ENCODE measurements at regions not wholly inside any gene's neighbourhood (a gene's known extent, or its start where the extent isn't known, plus 50 kb on each side); places are given as distances from the start of the nearest gene placed in this dataset.

GRCh38 chr5:171709930-171710329, 75.7 kb upstream of the SMIM23 start:
- TF ChIP-seq EZH2phosphoT487 (conservative IDR thresholded peaks at IDR 0.05; ENCODE audit: low read length): no peak
- TF ChIP-seq, protein P1, sequence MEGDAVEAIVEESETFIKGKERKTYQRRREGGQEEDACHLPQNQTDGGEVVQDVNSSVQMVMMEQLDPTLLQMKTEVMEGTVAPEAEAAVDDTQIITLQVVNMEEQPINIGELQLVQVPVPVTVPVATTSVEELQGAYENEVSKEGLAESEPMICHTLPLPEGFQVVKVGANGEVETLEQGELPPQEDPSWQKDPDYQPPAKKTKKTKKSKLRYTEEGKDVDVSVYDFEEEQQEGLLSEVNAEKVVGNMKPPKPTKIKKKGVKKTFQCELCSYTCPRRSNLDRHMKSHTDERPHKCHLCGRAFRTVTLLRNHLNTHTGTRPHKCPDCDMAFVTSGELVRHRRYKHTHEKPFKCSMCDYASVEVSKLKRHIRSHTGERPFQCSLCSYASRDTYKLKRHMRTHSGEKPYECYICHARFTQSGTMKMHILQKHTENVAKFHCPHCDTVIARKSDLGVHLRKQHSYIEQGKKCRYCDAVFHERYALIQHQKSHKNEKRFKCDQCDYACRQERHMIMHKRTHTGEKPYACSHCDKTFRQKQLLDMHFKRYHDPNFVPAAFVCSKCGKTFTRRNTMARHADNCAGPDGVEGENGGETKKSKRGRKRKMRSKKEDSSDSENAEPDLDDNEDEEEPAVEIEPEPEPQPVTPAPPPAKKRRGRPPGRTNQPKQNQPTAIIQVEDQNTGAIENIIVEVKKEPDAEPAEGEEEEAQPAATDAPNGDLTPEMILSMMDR (IDR thresholded peaks at IDR 0.05; ENCODE audit: insufficient read depth, low read length, poor library complexity, severe bottlenecking): no peak

GRCh38 chr5:171710451-171711024, 75.1 kb upstream of the SMIM23 start:
- Histone ChIP-seq H3K27ac (ENCODE audit: low read depth, low read length) (no peak overlapping the region), H3K4me2 (ENCODE audit: low read depth, low read length, poor library complexity, severe bottlenecking) (no peak overlapping the region), H2AFZ (ENCODE audit: low read depth, low read length, severe bottlenecking) (no peak overlapping the region), H3K4me3 (ENCODE audit: insufficient read depth, low read length, poor library complexity, severe bottlenecking) (no peak overlapping the region), H4K20me1 (ENCODE audit: low read depth, low read length) (no peaks in the 10 kb centered on the region), H3F3A (ENCODE audit: insufficient read depth) (no peaks in the 10 kb centered on the region), H3K9me3 (ENCODE audit: insufficient read depth, low read length) (no peaks in the 10 kb centered on the region), H3K36me3 (ENCODE audit: low read length) (no peaks in the 10 kb centered on the region), H3K9ac (ENCODE audit: low read length) (no peak overlapping the region), H3K27me3 (ENCODE audit: low read length) (no peaks in the 10 kb centered on the region), H3K9me2 (replicated peaks; ENCODE audit: insufficient read depth, low read length) (no peaks in the 10 kb centered on the region), H3K79me2 (ENCODE audit: insufficient read depth, low read length) (no peaks in the 10 kb centered on the region)
- TF ChIP-seq, protein P1 (IDR thresholded peaks at IDR 0.05; ENCODE audit: insufficient read depth, low read length, poor library complexity, severe bottlenecking): no peak
- no peak for TF ChIP-seq EZH2phosphoT487 (conservative IDR thresholded peaks at IDR 0.05; ENCODE audit: low read length)

More at GRCh38 chr5:171709930-171710329, 75.7 kb upstream of the SMIM23 start:
- no peaks in the 10 kb centered on the region for H3K9me3 ChIP-seq (ENCODE audit: insufficient read depth, low read length)
- no peaks in the 10 kb centered on the region for H3K9me2 ChIP-seq (replicated peaks; ENCODE audit: insufficient read depth, low read length)
- no peak overlapping the region for H3K4me2 ChIP-seq (ENCODE audit: low read depth, low read length, poor library complexity, severe bottlenecking)
- no peaks in the 10 kb centered on the region for H4K20me1 ChIP-seq (ENCODE audit: low read depth, low read length)
- H3K27ac ChIP-seq (ENCODE audit: low read depth, low read length): no peak overlapping the region
- no peaks in the 10 kb centered on the region for H3F3A ChIP-seq (ENCODE audit: insufficient read depth)
- H3K4me3 ChIP-seq (ENCODE audit: insufficient read depth, low read length, poor library complexity, severe bottlenecking): no peak overlapping the region
- H3K9ac ChIP-seq (ENCODE audit: low read length): no peak overlapping the region
- no peaks in the 10 kb centered on the region for H3K79me2 ChIP-seq (ENCODE audit: insufficient read depth, low read length)
- no peak overlapping the region for H2AFZ ChIP-seq (ENCODE audit: low read depth, low read length, severe bottlenecking)
- H3K27me3 ChIP-seq (ENCODE audit: low read length): no peaks in the 10 kb centered on the region
- H3K36me3 ChIP-seq (ENCODE audit: low read length): no peaks in the 10 kb centered on the region

GRCh38 chr5:171711571-171711970, 74.0 kb upstream of the SMIM23 start:
- H3F3A ChIP-seq (ENCODE audit: insufficient read depth): no peaks in the 10 kb centered on the region
- no peaks in the 10 kb centered on the region for H3K9me3 ChIP-seq (ENCODE audit: insufficient read depth, low read length)
- no peaks in the 10 kb centered on the region for H4K20me1 ChIP-seq (ENCODE audit: low read depth, low read length)
- H3K79me2 ChIP-seq (ENCODE audit: insufficient read depth, low read length): no peaks in the 10 kb centered on the region
- no peaks in the 10 kb centered on the region for H3K27me3 ChIP-seq (ENCODE audit: low read length)
- no peak overlapping the region for H2AFZ ChIP-seq (ENCODE audit: low read depth, low read length, severe bottlenecking)
- TF ChIP-seq EZH2phosphoT487 (conservative IDR thresholded peaks at IDR 0.05; ENCODE audit: low read length): no peak
- TF ChIP-seq, protein P1 (IDR thresholded peaks at IDR 0.05; ENCODE audit: insufficient read depth, low read length, poor library complexity, severe bottlenecking): no peak
- H3K9ac ChIP-seq (ENCODE audit: low read length): no peak overlapping the region
- H3K4me3 ChIP-seq (ENCODE audit: insufficient read depth, low read length, poor library complexity, severe bottlenecking): no peak overlapping the region
- H3K4me2 ChIP-seq (ENCODE audit: low read depth, low read length, poor library complexity, severe bottlenecking): no peak overlapping the region
- H3K36me3 ChIP-seq (ENCODE audit: low read length): no peaks in the 10 kb centered on the region
- H3K27ac ChIP-seq (ENCODE audit: low read depth, low read length): no peak overlapping the region
- H3K9me2 ChIP-seq (replicated peaks; ENCODE audit: insufficient read depth, low read length): no peaks in the 10 kb centered on the region
